Esophagus muscularis mucosa (tissue), 4 donors: ENCODE measurements at regions not wholly inside any gene's neighbourhood (a gene's known extent, or its start where the extent isn't known, plus 50 kb on each side); places are given as distances from the start of the nearest gene placed in this dataset.

Experiments used
- DNase-seq: peaks from one replicate; pipeline ENCODE4 v3.0.0-alpha.2; 2017; ENCODE audit errors: extremely low spot score
- H3K27ac ChIP-seq, 4 donors: fragments of 200-600 bp; sonication (generic); replicated peaks in 1 of 4; 1 replicate in 3 of 4; 2 replicates in 1 of 4; pipeline ENCODE4 v1.5.1; 2016 to 2019; ENCODE audit warnings: mild to moderate bottlenecking in 1 of 4
- H3K27me3 ChIP-seq, 4 donors: fragments of 200-600 bp; sonication (generic); one replicate each; pipeline versions ENCODE4 v1.5.1 to v1.6.0; 2016 to 2019
- H3K36me3 ChIP-seq, 4 donors: fragments of 200-600 bp; sonication (generic); one replicate each; pipeline ENCODE4 v1.5.1; 2016 to 2019
- H3K4me1 ChIP-seq, 4 donors: fragments of 200-600 bp; sonication (generic); one replicate each; pipeline ENCODE4 v1.5.1; 2016 to 2019
- H3K4me3 ChIP-seq, 4 donors: fragments of 200-600 bp; sonication (generic); 1 replicate in 2 of 4; 2 replicates in 2 of 4; pipeline ENCODE4 v1.5.1; 2016 to 2019; ENCODE audit warnings: mild to moderate bottlenecking in 4 of 4, moderate library complexity in 1 of 4
- H3K9me3 ChIP-seq, 4 donors: fragments of 200-600 bp; sonication (generic); 1 replicate in 3 of 4; 2 replicates in 1 of 4; pipeline ENCODE4 v1.5.1; 2016 to 2019
- CTCF ChIP-seq, 3 experiments: fragments of 200-600 bp in 2 of 3; fragments of 450-650 bp in 1 of 3; sonication (generic) in 2 of 3; IDR thresholded peaks; one replicate each; pipeline ENCODE4 v1.5.1; 2017 to 2019; ENCODE audit warnings: antibody characterized with exemption in 3 of 3, mild to moderate bottlenecking in 2 of 3, moderate library complexity in 1 of 3
- EP300 ChIP-seq: sonication (generic); formaldehyde crosslinking; IDR thresholded peaks from one replicate; pipeline ENCODE4 v1.6.1; 2017; ENCODE audit warnings: antibody characterized with exemption
- POLR2A ChIP-seq: fragments of 450-650 bp; IDR thresholded peaks from one replicate; pipeline ENCODE4 v1.6.1; 2017; ENCODE audit warnings: antibody characterized with exemption, moderate library complexity, mild to moderate bottlenecking, low read depth
- POLR2AphosphoS5 ChIP-seq, 2 donors: sonication (generic); formaldehyde crosslinking; IDR thresholded peaks; one replicate each; pipeline ENCODE4 v1.6.1; 2017; ENCODE audit warnings: antibody characterized with exemption in 2 of 2
- WGBS: methylation state at CpG from one replicate; pipeline ENCODE4 v1.1.5; 2018; 5-methylcytosine and 5-hydroxymethylcytosine counted together
- intact Hi-C: fragments of 100-400 bp; cut with DNase I; formaldehyde crosslinking; loops from one replicate; pipeline ENCODE4 v1.15.1; 2023

GRCh38 chr5:104659497-104659896 is 1096.9 kb upstream of the NUDT12 start:
- DNase-seq, result no peak
- H3K27me3 ChIP-seq, result no peaks in the 10 kb centered on the region
- H3K27ac ChIP-seq, result no peak overlapping the region
- intact Hi-C loops, result no loop called here
- H3K4me3 ChIP-seq, result no peak overlapping the region
- no peak for TF ChIP-seq POLR2A
- no peak for TF ChIP-seq CTCF (IDR thresholded peaks at IDR 0.05)
- no peak for TF ChIP-seq EP300
- no peak for TF ChIP-seq POLR2AphosphoS5 (IDR thresholded peaks at IDR 0.05)
- WGBS, result 87% methylated on average over 1 of the region's 1 CpG
- H3K36me3 ChIP-seq, result no peaks in the 10 kb centered on the region
- no peaks in the 10 kb centered on the region for H3K9me3 ChIP-seq
- no peaks in the 10 kb centered on the region for H3K4me1 ChIP-seq

GRCh38 chr5:104652271-104652861 is 1089.8 kb upstream of the NUDT12 start:
- H3K9me3 ChIP-seq, result peaks cover 0 to 9% (median 3%) of the 10 kb centered on the region in 4 donors
- DNase-seq, result no peak
- WGBS, result 87% methylated on average over 4 of the region's 5 CpGs
- H3K4me3 ChIP-seq, result no peak overlapping the region
- H3K27ac ChIP-seq, result no peak overlapping the region
- intact Hi-C loops, result no loop called here
- no peaks in the 10 kb centered on the region for H3K4me1 ChIP-seq
- TF ChIP-seq POLR2AphosphoS5 (IDR thresholded peaks at IDR 0.05) (no peak), CTCF (IDR thresholded peaks at IDR 0.05) (no peak), POLR2A (no peak), EP300 (no peak)
- no peaks in the 10 kb centered on the region for H3K27me3 ChIP-seq
- H3K36me3 ChIP-seq, result no peaks in the 10 kb centered on the region

GRCh38 chr5:104650313-104651055 is 1087.9 kb upstream of the NUDT12 start:
- intact Hi-C loops, result no loop called here
- WGBS, result 76% methylated on average over 3 of the region's 3 CpGs
- peaks cover 0 to 9% (median 3%) of the 10 kb centered on the region in 4 donors for H3K9me3 ChIP-seq
- H3K27me3 ChIP-seq, result no peaks in the 10 kb centered on the region
- H3K4me3 ChIP-seq, result no peak overlapping the region
- H3K27ac ChIP-seq, result no peak overlapping the region
- no peaks in the 10 kb centered on the region for H3K4me1 ChIP-seq
- no peak for DNase-seq
- no peak for TF ChIP-seq EP300
- no peak for TF ChIP-seq CTCF (IDR thresholded peaks at IDR 0.05)
- no peak for TF ChIP-seq POLR2A
- TF ChIP-seq POLR2AphosphoS5 (IDR thresholded peaks at IDR 0.05), result no peak
- H3K36me3 ChIP-seq, result no peaks in the 10 kb centered on the region

GRCh38 chr5:104646416-104646815 is 1083.8 kb upstream of the NUDT12 start:
- H3K27ac ChIP-seq, result no peak overlapping the region
- no peaks in the 10 kb centered on the region for H3K36me3 ChIP-seq
- H3K4me1 ChIP-seq, result no peaks in the 10 kb centered on the region
- no peaks in the 10 kb centered on the region for H3K9me3 ChIP-seq
- intact Hi-C loops, result no loop called here
- TF ChIP-seq EP300, result no peak
- TF ChIP-seq CTCF (IDR thresholded peaks at IDR 0.05), result no peak
- no peak for TF ChIP-seq POLR2AphosphoS5 (IDR thresholded peaks at IDR 0.05)
- no peak for TF ChIP-seq POLR2A
- no peak overlapping the region for H3K4me3 ChIP-seq
- no peak for DNase-seq
- H3K27me3 ChIP-seq, result no peaks in the 10 kb centered on the region
- WGBS, result 85% methylated on average over 3 of the region's 3 CpGs
